Body of pancreas (tissue), 4 donors: ENCODE measurements at regions not wholly inside any gene's neighbourhood (a gene's known extent, or its start where the extent isn't known, plus 50 kb on each side); places are given as distances from the start of the nearest gene placed in this dataset.

Source experiments
- ATAC-seq: fragments of 150-250 bp; one replicate; pipeline ENCODE4 v1.9.1; 2016
- DNase-seq, 4 donors: peaks; one replicate each; pipeline ENCODE4 v3.0.0-alpha.2; 2019
- H3K27ac ChIP-seq, 4 donors: fragments of 200-600 bp; sonication (generic); 1 replicate in 3 of 4; 2 replicates in 1 of 4; pipeline versions ENCODE4 v1.5.1 to v1.6.1; 2016 to 2019; ENCODE audit warnings: mild to moderate bottlenecking in 1 of 4, mixed read lengths in 1 of 4, moderate library complexity in 1 of 4
- H3K27me3 ChIP-seq, 2 donors: fragments of 200-600 bp; sonication (generic); one replicate each; pipeline ENCODE4 v1.6.0; 2016; ENCODE audit warnings: mild to moderate bottlenecking in 1 of 2
- H3K36me3 ChIP-seq, 2 donors: fragments of 200-600 bp; sonication (generic); replicated peaks in 1 of 2; 2 replicates each; pipeline ENCODE4 v1.5.1; 2016; ENCODE audit warnings: low read depth in 2 of 2; ENCODE audit not compliant: insufficient read depth in 1 of 2
- H3K4me1 ChIP-seq: fragments of 200-600 bp; sonication (generic); one replicate; pipeline ENCODE4 v1.6.0; 2016
- H3K4me3 ChIP-seq, 2 donors: fragments of 200-600 bp; sonication (generic); 1 replicate in 1 of 2; 2 replicates in 1 of 2; pipeline ENCODE4 v1.5.1; 2016 to 2019
- H3K9me3 ChIP-seq, 3 donors: fragments of 200-600 bp; sonication (generic); 1 replicate in 2 of 3; 2 replicates in 1 of 3; pipeline ENCODE4 v1.5.1; 2016
- CTCF ChIP-seq, 7 experiments: fragments of 450-650 bp in 4 of 7; fragments of 200-600 bp in 3 of 7; sonication (generic) in 3 of 7; IDR thresholded peaks; one replicate each; pipeline ENCODE4 v1.5.1; 2016 to 2019; ENCODE audit warnings: antibody characterized with exemption in 7 of 7
- POLR2A ChIP-seq, 3 donors: fragments of 450-650 bp; IDR thresholded peaks; one replicate each; pipeline ENCODE4 v1.6.1; 2016; ENCODE audit warnings: antibody characterized with exemption in 3 of 3, mild to moderate bottlenecking in 2 of 3
- WGBS, 2 donors: methylation state at CpG; one replicate each; pipeline ENCODE4 v1.1.5; 2017; 5-methylcytosine and 5-hydroxymethylcytosine counted together
- intact Hi-C: fragments of 100-400 bp; cut with DNase I; formaldehyde crosslinking; loops from one replicate; pipeline ENCODE4 v1.15.1; 2023

DNA sequence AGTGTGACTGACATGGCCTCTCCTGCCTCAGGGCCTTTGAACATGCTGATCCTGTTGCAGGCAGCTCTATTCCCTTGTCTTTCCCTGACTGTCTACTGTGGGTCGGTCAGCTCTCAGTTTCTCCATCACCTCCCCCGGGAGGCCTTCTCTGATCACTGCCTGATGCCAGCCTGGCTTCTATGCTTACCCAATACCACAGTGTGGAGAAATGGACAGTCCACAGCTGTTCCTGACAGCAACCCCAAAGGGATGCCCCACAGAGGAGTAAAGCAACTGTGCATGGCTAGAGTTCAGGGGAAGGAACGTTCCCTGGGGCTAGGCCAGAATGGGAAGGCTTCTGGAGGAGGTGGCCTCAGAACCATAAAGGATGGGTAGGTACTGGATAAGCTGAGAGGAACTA, 354.3 kb downstream of the MIAT start:
- intact Hi-C loops = no loop called here
- no peaks in the 10 kb centered on the region for H3K4me1 ChIP-seq
- no peak for DNase-seq
- no peaks in the 10 kb centered on the region for H3K36me3 ChIP-seq
- peaks cover 0 to 7% (median 0%) of the 10 kb centered on the region in 3 donors for H3K9me3 ChIP-seq
- H3K27me3 ChIP-seq = no peaks in the 10 kb centered on the region
- 71 to 76% methylated on average over 3 of the region's 3 CpGs for WGBS, 2 donors
- H3K4me3 ChIP-seq = no peak overlapping the region
- H3K27ac ChIP-seq = no peak overlapping the region
- TF ChIP-seq CTCF (IDR thresholded peaks at IDR 0.05) (no peak), POLR2A (IDR thresholded peaks at IDR 0.05) (no peak)
- no peak for ATAC-seq

- H3K27ac ChIP-seq = no peak overlapping the region
These were observed 362.4 kb downstream of the MIAT start for GRCh38 chr22:27019827-27020226.

GRCh38 chr22:27022274-27022895, 365.0 kb downstream of the MIAT start:
- intact Hi-C loops = no loop called here
- Histone ChIP-seq H3K4me1 (no peaks in the 10 kb centered on the region), H3K27me3 (no peaks in the 10 kb centered on the region), H3K36me3 (no peaks in the 10 kb centered on the region), H3K4me3 (no peak overlapping the region), H3K9me3 (no peaks in the 10 kb centered on the region), H3K27ac (no peak overlapping the region)
- no peak for DNase-seq
- TF ChIP-seq CTCF (IDR thresholded peaks at IDR 0.05) (no peak), POLR2A (IDR thresholded peaks at IDR 0.05) (no peak)
- 65 to 68% methylated on average over 7 to 8 of the region's 8 CpGs for WGBS, 2 donors
- ATAC-seq = no peak

More at GRCh38 chr22:27019827-27020226, 362.4 kb downstream of the MIAT start:
- TF ChIP-seq CTCF (IDR thresholded peaks at IDR 0.05) (no peak), POLR2A (IDR thresholded peaks at IDR 0.05) (no peak)
- intact Hi-C loops = no loop called here
- ATAC-seq (no peak), DNase-seq (no peak)
- no peaks in the 10 kb centered on the region for H3K27me3 ChIP-seq
- H3K9me3 ChIP-seq = peaks cover 0 to 1% (median 0%) of the 10 kb centered on the region in 3 donors
- H3K4me1 ChIP-seq = no peaks in the 10 kb centered on the region
- no peaks in the 10 kb centered on the region for H3K36me3 ChIP-seq
- 50 to 64% methylated on average over 4 of the region's 4 CpGs for WGBS, 2 donors
- no peak overlapping the region for H3K4me3 ChIP-seq

- Histone ChIP-seq H3K4me1 (no peaks in the 10 kb centered on the region), H3K9me3 (no peaks in the 10 kb centered on the region), H3K27me3 (no peaks in the 10 kb centered on the region), H3K27ac (no peak overlapping the region), H3K36me3 (no peaks in the 10 kb centered on the region), H3K4me3 (no peak overlapping the region)
- intact Hi-C loops = no loop called here
- no peak for DNase-seq
- WGBS, 2 donors = 31 to 41% methylated on average over 14 to 17 of the region's 17 CpGs
- no peak for ATAC-seq
- TF ChIP-seq CTCF (IDR thresholded peaks at IDR 0.05) = no peak
- TF ChIP-seq POLR2A (IDR thresholded peaks at IDR 0.05) = no peak
These were observed 365.5 kb downstream of the MIAT start for GRCh38 chr22:27022896-27023361.

DNA sequence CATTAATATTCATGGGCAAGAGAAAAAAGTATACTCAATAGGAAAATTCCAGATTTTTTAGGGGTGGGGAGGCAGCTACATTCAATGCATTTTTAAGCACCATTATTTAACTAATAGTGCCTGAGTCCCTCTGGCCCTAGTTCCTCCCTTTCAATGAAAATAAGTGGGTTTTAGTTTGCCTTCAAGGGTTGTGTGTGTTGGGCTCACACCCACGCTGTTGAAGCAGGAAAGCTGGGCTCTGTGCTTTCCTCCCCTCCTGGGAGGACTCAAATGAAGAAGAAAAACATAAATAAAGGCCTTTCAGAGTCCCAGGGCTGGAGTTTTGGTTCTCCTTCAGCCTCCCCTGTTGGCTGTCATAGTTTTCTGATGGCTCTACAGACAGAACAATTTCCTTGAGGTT, 366.2 kb downstream of the MIAT start:
- H3K36me3 ChIP-seq = no peaks in the 10 kb centered on the region
- no peak for DNase-seq
- no peak overlapping the region for H3K4me3 ChIP-seq
- ATAC-seq = no peak
- no peak for TF ChIP-seq CTCF (IDR thresholded peaks at IDR 0.05)
- TF ChIP-seq POLR2A (IDR thresholded peaks at IDR 0.05) = no peak
- H3K27me3 ChIP-seq = no peaks in the 10 kb centered on the region
- intact Hi-C loops = no loop called here
- H3K4me1 ChIP-seq = no peaks in the 10 kb centered on the region
- 31 to 50% methylated on average over 1 of the region's 1 CpG for WGBS, 2 donors
- H3K9me3 ChIP-seq = no peaks in the 10 kb centered on the region
- H3K27ac ChIP-seq = no peak overlapping the region
